H1 (cell line): ENCODE measurements at regions not wholly inside any gene's neighbourhood (a gene's known extent, or its start where the extent isn't known, plus 50 kb on each side); places are given as distances from the start of the nearest gene placed in this dataset.

Source experiments
- CTCF ChIA-PET: fragments of 300-600 bp; sonication (Branson Sonifier 250); formaldehyde crosslinking; loops from one replicate; lab custom pipeline; 2021; ENCODE audit not compliant: partially characterized antibody; lab: Charles Lee
- POLR2A ChIA-PET: fragments of 300-600 bp; sonication (Branson Sonifier 250); formaldehyde crosslinking; loops from one replicate; lab custom pipeline; 2021; ENCODE audit warnings: inconsistent platforms; ENCODE audit not compliant: partially characterized antibody; lab: Charles Lee
- DNase-seq, 2 experiments: peaks; one replicate each; pipeline versions ENCODE4 v3.0.0 to v3.0.0-alpha.2; 2010 to 2022; ENCODE audit warnings: low spot score in 2 of 2, low read depth in 1 of 2, mixed read lengths in 1 of 2
- FAIRE-seq: peaks from 2 replicates; lab custom pipeline; 2011; peaks lifted over from hg19 to GRCh38; lab: Jason Lieb, UNC
- H2AFZ ChIP-seq: 2 replicates; pipeline ENCODE4 v1.8.1; 2012; ENCODE audit warnings: low read length, inconsistent platforms
- H2AK5ac ChIP-seq: 2 replicates; pipeline ENCODE4 v1.6.1; 2013; ENCODE audit warnings: low read depth, low read length
- H2BK120ac ChIP-seq: replicated peaks from 2 replicates; pipeline ENCODE3; 2013; ENCODE audit warnings: low read depth, low read length, inconsistent platforms
- H2BK12ac ChIP-seq: 2 replicates; pipeline ENCODE4 v1.6.1; 2013; ENCODE audit warnings: low read depth, low read length
- H2BK15ac ChIP-seq: 2 replicates; pipeline ENCODE4 v1.6.1; 2013; ENCODE audit warnings: low read length
- H2BK20ac ChIP-seq: 2 replicates; pipeline ENCODE4 v1.6.1; 2013; ENCODE audit warnings: low read length
- H2BK5ac ChIP-seq: 2 replicates; pipeline ENCODE4 v1.6.1; 2013; ENCODE audit warnings: low read depth, low read length
- H3K14ac ChIP-seq: 2 replicates; pipeline ENCODE4 v1.6.1; 2013; ENCODE audit warnings: inconsistent platforms; ENCODE audit not compliant: insufficient read length
- H3K18ac ChIP-seq: 2 replicates; pipeline ENCODE4 v1.6.1; 2013; ENCODE audit warnings: low read length; ENCODE audit errors: extremely low read depth
- H3K23ac ChIP-seq: 2 replicates; pipeline ENCODE4 v1.6.1; 2013; ENCODE audit warnings: inconsistent platforms; ENCODE audit not compliant: insufficient read length
- H3K23me2 ChIP-seq: 2 replicates; pipeline ENCODE4 v1.6.1; 2013; ENCODE audit warnings: low read depth, low read length
- H3K27ac ChIP-seq: 2 replicates; pipeline ENCODE4 v1.6.1; 2011; ENCODE audit warnings: low read depth, low read length, inconsistent platforms
- H3K27me3 ChIP-seq, 4 experiments: replicated peaks in 1 of 4; 1 replicate in 1 of 4; 2 replicates in 3 of 4; pipeline versions ENCODE4 v1.6.1 to v1.8.1; 2011 to 2013; ENCODE audit warnings: low read length in 3 of 4, mild to moderate bottlenecking in 3 of 4, inconsistent platforms in 2 of 4, mixed read lengths in 2 of 4, moderate library complexity in 1 of 4; ENCODE audit not compliant: control insufficient read depth in 3 of 4, insufficient read depth in 3 of 4; ENCODE audit errors: extremely low read depth in 1 of 4
- H3K36me3 ChIP-seq, 4 experiments: 2 replicates each; pipeline versions ENCODE4 v1.6.1 to v1.8.1; 2011 to 2013; ENCODE audit warnings: mild to moderate bottlenecking in 4 of 4, low read length in 3 of 4, moderate library complexity in 2 of 4, control low read depth in 1 of 4, inconsistent platforms in 1 of 4; ENCODE audit not compliant: insufficient read depth in 4 of 4, control insufficient read depth in 2 of 4
- H3K4ac ChIP-seq: replicated peaks from 2 replicates; pipeline ENCODE3; 2013; ENCODE audit warnings: low read length, low read depth, mixed read lengths, inconsistent platforms; ENCODE audit not compliant: insufficient read length
- H3K4me1 ChIP-seq, 4 experiments: replicated peaks in 1 of 4; 1 replicate in 1 of 4; 2 replicates in 3 of 4; pipeline versions ENCODE4 v1.6.1 to v1.8.1; 2011 to 2013; ENCODE audit warnings: low read length in 3 of 4, inconsistent platforms in 2 of 4, mixed read lengths in 1 of 4; ENCODE audit not compliant: insufficient read depth in 4 of 4, control insufficient read depth in 3 of 4
- H3K4me2 ChIP-seq, 2 experiments: 2 replicates each; pipeline versions ENCODE4 v1.6.1 to v1.8.1; 2011 to 2013; ENCODE audit warnings: low read depth in 2 of 2, low read length in 2 of 2, control low read depth in 1 of 2, inconsistent platforms in 1 of 2, mild to moderate bottlenecking in 1 of 2; ENCODE audit not compliant: insufficient read depth in 1 of 2
- H3K4me3 ChIP-seq, 4 experiments: fragments of 200-600, 300-600 bp in 1 of 4; sonication (generic), shearing (Covaris generic), sonication (Bioruptor Twin) in 1 of 4; 2 replicates each; pipeline versions ENCODE4 v1.5.1 to v1.8.1; 2011 to 2016; ENCODE audit warnings: low read length in 4 of 4, low read depth in 3 of 4, control low read depth in 2 of 4, inconsistent platforms in 2 of 4, mild to moderate bottlenecking in 2 of 4, mixed read lengths in 1 of 4, moderate library complexity in 1 of 4; ENCODE audit not compliant: insufficient read depth in 2 of 4; ENCODE audit errors: extremely low read depth in 1 of 4
- H3K56ac ChIP-seq: replicated peaks from 2 replicates; pipeline ENCODE3; 2013; ENCODE audit warnings: low read depth, mild to moderate bottlenecking, mixed read lengths, low read length, inconsistent platforms; ENCODE audit not compliant: insufficient read length
- H3K79me1 ChIP-seq: 2 replicates; pipeline ENCODE4 v1.6.1; 2013; ENCODE audit warnings: low read depth, low read length, control low read depth
- H3K79me2 ChIP-seq, 2 experiments: 2 replicates each; pipeline versions ENCODE4 v1.6.1 to v1.8.1; 2012 to 2013; ENCODE audit warnings: low read length in 2 of 2, mild to moderate bottlenecking in 2 of 2, inconsistent platforms in 1 of 2; ENCODE audit not compliant: insufficient read depth in 2 of 2, control insufficient read depth in 1 of 2
- H3K9ac ChIP-seq, 4 experiments: replicated peaks in 1 of 4; 1 replicate in 1 of 4; 2 replicates in 3 of 4; pipeline versions ENCODE4 v1.6.1 to v1.8.1; 2011 to 2013; ENCODE audit warnings: low read depth in 3 of 4, low read length in 3 of 4, control low read depth in 2 of 4, mild to moderate bottlenecking in 2 of 4, moderate library complexity in 2 of 4, inconsistent platforms in 1 of 4; ENCODE audit errors: extremely low read depth in 1 of 4
- H3K9me3 ChIP-seq, 2 experiments: 2 replicates each; pipeline versions ENCODE4 v1.6.1 to v1.8.1; 2012 to 2013; ENCODE audit warnings: mild to moderate bottlenecking in 2 of 2, moderate library complexity in 2 of 2, control low read depth in 1 of 2, inconsistent platforms in 1 of 2, low read depth in 1 of 2, low read length in 1 of 2, mixed read lengths in 1 of 2; ENCODE audit not compliant: insufficient read depth in 2 of 2
- H4K20me1 ChIP-seq, 2 experiments: replicated peaks in 1 of 2; 2 replicates each; pipeline versions ENCODE3 to v1.8.1; 2011 to 2013; ENCODE audit warnings: inconsistent platforms in 2 of 2, low read length in 2 of 2, mild to moderate bottlenecking in 1 of 2; ENCODE audit not compliant: insufficient read depth in 2 of 2, control insufficient read depth in 1 of 2
- H4K5ac ChIP-seq: 2 replicates; pipeline ENCODE4 v1.6.1; 2013; ENCODE audit warnings: low read length, low read depth, mixed read lengths, inconsistent platforms; ENCODE audit not compliant: insufficient read length
- H4K8ac ChIP-seq: 2 replicates; pipeline ENCODE4 v1.8.0; 2013; ENCODE audit warnings: mild to moderate bottlenecking, moderate library complexity, low read length, inconsistent platforms; ENCODE audit not compliant: insufficient read depth; ENCODE audit errors: extremely low read depth
- H4K91ac ChIP-seq: replicated peaks from 2 replicates; pipeline ENCODE3; 2013; ENCODE audit warnings: low read length, mixed read lengths, inconsistent platforms; ENCODE audit not compliant: insufficient read length
- ASH2L ChIP-seq: fragments of 200-600, 300-600 bp; sonication (generic); IDR thresholded peaks from one replicate; pipeline ENCODE4 v1.7.1; 2017; ENCODE audit warnings: low read length
- BRCA1 ChIP-seq: IDR thresholded peaks from 2 replicates; pipeline ENCODE4 v1.6.1; 2012; ENCODE audit warnings: low read depth, low read length, improper control_type of control experiment
- CBX5 ChIP-seq: fragments of 300-800, 300-1000 bp; sonication (generic); IDR thresholded peaks from 2 replicates; pipeline ENCODE4 v1.7.1; 2016; ENCODE audit warnings: antibody characterized with exemption, low read length, low read depth
- CEBPB ChIP-seq: IDR thresholded peaks from 2 replicates; pipeline ENCODE4 v1.6.1; 2012; ENCODE audit warnings: low read depth, low read length
- CHD1 ChIP-seq: IDR thresholded peaks from 2 replicates; pipeline ENCODE4 v1.6.1; 2012; ENCODE audit warnings: low read depth, low read length, improper control_type of control experiment
- HDAC6 ChIP-seq: IDR thresholded peaks from one replicate; pipeline ENCODE4 v1.7.1; 2012; ENCODE audit warnings: low read depth, mild to moderate bottlenecking, inconsistent platforms, low read length, moderate library complexity
- KDM4A ChIP-seq: IDR thresholded peaks from one replicate; pipeline ENCODE4 v1.7.1; 2012; ENCODE audit warnings: low read depth, mild to moderate bottlenecking, moderate library complexity, low read length, inconsistent platforms; ENCODE audit not compliant: severe bottlenecking
- MAFK ChIP-seq: IDR thresholded peaks from 2 replicates; pipeline ENCODE4 v1.6.1; 2012; ENCODE audit warnings: low read depth, mild to moderate bottlenecking, improper control_type of control experiment, low read length
- RAD21 ChIP-seq, 2 experiments: IDR thresholded peaks in 1 of 2; conservative IDR thresholded peaks in 1 of 2; 2 replicates each; pipeline ENCODE4 v1.6.1; 2011; ENCODE audit warnings: low read depth in 2 of 2, low read length in 2 of 2, improper control_type of control experiment in 1 of 2, inconsistent platforms in 1 of 2, mild to moderate bottlenecking in 1 of 2, moderate library complexity in 1 of 2
- RBBP5 ChIP-seq: IDR thresholded peaks from 2 replicates; pipeline ENCODE4 v1.7.1; 2012; ENCODE audit warnings: low read depth, mild to moderate bottlenecking, inconsistent platforms, low read length, moderate library complexity, borderline replicate concordance
- RNF2 ChIP-seq: fragments of 200-900, 300-1000 bp; sonication (generic); IDR thresholded peaks from 2 replicates; pipeline ENCODE4 v1.7.1; 2016; ENCODE audit warnings: borderline replicate concordance, low read depth, mild to moderate bottlenecking, antibody characterized with exemption, low read length; ENCODE audit not compliant: poor library complexity, severe bottlenecking; ENCODE audit errors: missing control alignments
- TAF1 ChIP-seq: IDR thresholded peaks from 2 replicates; pipeline ENCODE4 v1.6.1; 2011; ENCODE audit warnings: mild to moderate bottlenecking, low read depth, low read length
- WGBS, 2 experiments: shearing (Covaris generic) in 1 of 2; methylation state at CpG; one replicate each; pipeline versions ENCODE4 v1.1.6 to v1.1.7; 2013 to 2015; ENCODE audit warnings: low lambda C conversion rate in 2 of 2, mixed read lengths in 2 of 2, inconsistent platforms in 1 of 2, low coverage in 1 of 2, missing lambda C conversion rate in 1 of 2; ENCODE audit not compliant: insufficient replicate concordance in 2 of 2, insufficient coverage in 1 of 2, insufficient read length in 1 of 2; ENCODE audit errors: extremely low coverage in 1 of 2, missing lambda C conversion rate in 1 of 2; 5-methylcytosine and 5-hydroxymethylcytosine counted together
- TF ChIP-seq, protein P1 (sequence below): IDR thresholded peaks from 2 replicates; pipeline ENCODE4 v1.6.1; 2012; ENCODE audit warnings: inconsistent platforms

DNA sequence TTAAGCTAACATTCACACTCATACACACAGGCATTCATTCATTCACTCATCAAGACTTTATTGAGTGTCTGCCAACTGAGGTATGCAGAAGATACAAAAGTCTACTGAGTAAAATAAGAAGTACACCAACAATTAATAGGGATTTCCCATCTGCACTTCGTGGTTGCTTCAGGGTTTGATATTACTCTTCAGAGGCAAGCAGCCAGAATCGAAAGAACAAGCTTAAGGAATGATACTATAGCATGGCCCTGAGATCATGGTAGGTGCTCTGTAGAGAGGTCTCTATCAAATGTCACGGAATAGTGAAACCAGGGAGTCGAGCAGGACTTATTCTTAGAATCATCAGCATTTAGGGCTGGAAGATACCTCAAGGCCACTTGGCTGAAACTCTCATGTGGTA lies 135.4 kb downstream of the NRN1 start:
- no peak overlapping the region for H3K9ac ChIP-seq
- no peaks in the 10 kb centered on the region for H4K20me1 ChIP-seq
- no peak overlapping the region for H3K14ac ChIP-seq
- CTCF ChIA-PET, result no interaction called here
- H4K8ac ChIP-seq, result no peak overlapping the region
- TF ChIP-seq RBBP5, result no peak
- no peak for TF ChIP-seq KDM4A
- TF ChIP-seq HDAC6, result no peak
- no peak for TF ChIP-seq CHD1
- TF ChIP-seq BRCA1, result no peak
- no peak for TF ChIP-seq RNF2
- TF ChIP-seq, protein P1, sequence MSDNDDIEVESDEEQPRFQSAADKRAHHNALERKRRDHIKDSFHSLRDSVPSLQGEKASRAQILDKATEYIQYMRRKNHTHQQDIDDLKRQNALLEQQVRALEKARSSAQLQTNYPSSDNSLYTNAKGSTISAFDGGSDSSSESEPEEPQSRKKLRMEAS, result no peak
- no peak for TF ChIP-seq MAFK
- no peak for TF ChIP-seq TAF1
- TF ChIP-seq CBX5, result no peak
- no peak for TF ChIP-seq CEBPB
- TF ChIP-seq ASH2L, result no peak
- TF ChIP-seq RAD21 (IDR thresholded peaks at IDR 0.05 in 1 of 2, conservative IDR thresholded peaks at IDR 0.05 in 1 of 2; ENCODE audit: low read depth in 2 of 2, low read length in 2 of 2), result no peak
- TF ChIP-seq, all 59 proteins: peak for 0
- Histone ChIP-seq H3K23me2 (no peaks in the 10 kb centered on the region), H2AK5ac (no peak overlapping the region), H3K79me2 (no peaks in the 10 kb centered on the region), H3K36me3 (no peaks in the 10 kb centered on the region), H3K27me3 (no peaks in the 10 kb centered on the region; a peak in 1 of 7 replicates), H2BK12ac (no peak overlapping the region), H2BK5ac (no peak overlapping the region), H4K5ac (no peak overlapping the region), H4K91ac (no peak overlapping the region), H3K4me1 (no peaks in the 10 kb centered on the region), H3K9me3 (peaks cover 3 to 4% of the 10 kb centered on the region in 2 experiments; a peak in 2 of 4 replicates), H3K27ac (no peak overlapping the region), H3K4ac (no peak overlapping the region), H3K18ac (no peak overlapping the region), H3K4me3 (no peak overlapping the region), H3K4me2 (no peak overlapping the region), H3K23ac (no peak overlapping the region), H2BK20ac (no peak overlapping the region), H2BK120ac (no peak overlapping the region), H3K56ac (no peak overlapping the region), H2AFZ (no peak overlapping the region), H3K79me1 (no peaks in the 10 kb centered on the region), H2BK15ac (no peak overlapping the region)
- POLR2A ChIA-PET, result no interaction called here
- DNase-seq, result no peak
- 86% methylated on average over 4 of the region's 4 CpGs; no CpG with 5 or more reads in 1 of the 2 experiments for WGBS, 2 experiments
- no peak for FAIRE-seq
